ENCODE measurements at regions not wholly inside any gene's neighbourhood (a gene's known extent, or its start where the extent isn't known, plus 50 kb on each side); places are given as distances from the start of the nearest gene placed in this dataset.

- no peak overlapping the region for H2AFZ ChIP-seq (ENCODE audit: low read length)
- no peak overlapping the region for H2BK120ac ChIP-seq (replicated peaks; ENCODE audit: low read depth, low read length)
- H2BK15ac ChIP-seq (ENCODE audit: low read length): no peak overlapping the region
- no peaks in the 10 kb centered on the region for H3K36me3 ChIP-seq (ENCODE audit: control insufficient read depth in 2 of 4, insufficient read depth in 4 of 4, low read length in 3 of 4)
- no peak overlapping the region for H3K9ac ChIP-seq (replicated peaks in 1 of 4; ENCODE audit: extremely low read depth in 1 of 4, low read depth in 3 of 4, low read length in 3 of 4)
- FAIRE-seq (no peak), DNase-seq (ENCODE audit: low read depth in 1 of 2, low spot score in 2 of 2) (no peak)
- CTCF ChIA-PET (ENCODE audit: partially characterized antibody): interaction anchor here (0.8 kb wide), 1 partner anchor 14 kb away, joined by 3 read pairs; no protein-coding TSS in a partner anchor
- POLR2A ChIA-PET (ENCODE audit: partially characterized antibody): no interaction called here
- no peak overlapping the region for H4K8ac ChIP-seq (ENCODE audit: extremely low read depth, insufficient read depth, low read length)
- H3K18ac ChIP-seq (ENCODE audit: extremely low read depth, low read length): no peak overlapping the region
- H2BK20ac ChIP-seq (ENCODE audit: low read length): no peak overlapping the region
- no peak overlapping the region for H2BK5ac ChIP-seq (ENCODE audit: low read depth, low read length)
- no peak overlapping the region for H4K91ac ChIP-seq (replicated peaks; ENCODE audit: insufficient read length, low read length)
- H3K14ac ChIP-seq (ENCODE audit: insufficient read length): no peak overlapping the region
- no peaks in the 10 kb centered on the region for H3K4me1 ChIP-seq (replicated peaks in 1 of 4; ENCODE audit: control insufficient read depth in 3 of 4, insufficient read depth in 4 of 4, low read length in 3 of 4)
- H2AK5ac ChIP-seq (ENCODE audit: low read depth, low read length): no peak overlapping the region
- no peaks in the 10 kb centered on the region for H3K79me2 ChIP-seq (ENCODE audit: control insufficient read depth in 1 of 2, insufficient read depth in 2 of 2, low read length in 2 of 2)
- TF ChIP-seq POU5F1 (IDR thresholded peaks at IDR 0.05; ENCODE audit: low read depth, low read length): no peak
- no peak for TF ChIP-seq TEAD4 (IDR thresholded peaks at IDR 0.05; ENCODE audit: low read depth, low read length)
- TF ChIP-seq USF2 (IDR thresholded peaks at IDR 0.05; ENCODE audit: low read length): no peak
- TF ChIP-seq TBP (IDR thresholded peaks at IDR 0.05; ENCODE audit: low read depth, low read length): no peak
- no peak for TF ChIP-seq KDM1A (IDR thresholded peaks at IDR 0.05; ENCODE audit: borderline replicate concordance, low read length)
- no peak for TF ChIP-seq RXRA (IDR thresholded peaks at IDR 0.05; ENCODE audit: insufficient read depth, low read depth, low read length)
- TF ChIP-seq BACH1 (IDR thresholded peaks at IDR 0.05; ENCODE audit: low read length): no peak
- TF ChIP-seq BRCA1 (IDR thresholded peaks at IDR 0.05; ENCODE audit: low read depth, low read length): no peak
- H3K27me3 ChIP-seq (replicated peaks in 1 of 4; ENCODE audit: control insufficient read depth in 3 of 4, extremely low read depth in 1 of 4, insufficient read depth in 3 of 4, low read length in 3 of 4): no peaks in the 10 kb centered on the region
- H3K4me3 ChIP-seq (ENCODE audit: extremely low read depth in 1 of 4, insufficient read depth in 2 of 4, low read depth in 3 of 4, low read length in 4 of 4): no peak overlapping the region
- 100% methylated on average over 1 of the region's 1 CpG; no CpG with 5 or more reads in 1 of the 2 experiments for WGBS, 2 experiments (ENCODE audit: extremely low coverage in 1 of 2, insufficient coverage in 1 of 2, insufficient read length in 1 of 2, insufficient replicate concordance in 2 of 2, low coverage in 1 of 2, low lambda C conversion rate in 2 of 2, missing lambda C conversion rate in 1 of 2)
- H3K4me2 ChIP-seq (ENCODE audit: insufficient read depth in 1 of 2, low read depth in 2 of 2, low read length in 2 of 2): no peak overlapping the region
- H3K56ac ChIP-seq (replicated peaks; ENCODE audit: insufficient read length, low read depth, low read length): no peak overlapping the region
- H4K20me1 ChIP-seq (replicated peaks in 1 of 2; ENCODE audit: control insufficient read depth in 1 of 2, insufficient read depth in 2 of 2, low read length in 2 of 2): no peaks in the 10 kb centered on the region
- no peak overlapping the region for H3K4ac ChIP-seq (replicated peaks; ENCODE audit: insufficient read length, low read depth, low read length)
- no peak overlapping the region for H2BK12ac ChIP-seq (ENCODE audit: low read depth, low read length)
- no peaks in the 10 kb centered on the region for H3K79me1 ChIP-seq (ENCODE audit: low read depth, low read length)
- H4K5ac ChIP-seq (ENCODE audit: insufficient read length, low read depth, low read length): no peak overlapping the region
- H3K23me2 ChIP-seq (ENCODE audit: low read depth, low read length): no peaks in the 10 kb centered on the region
- no peak overlapping the region for H3K23ac ChIP-seq (ENCODE audit: insufficient read length)
- no peaks in the 10 kb centered on the region for H3K9me3 ChIP-seq (ENCODE audit: insufficient read depth in 2 of 2, low read depth in 1 of 2, low read length in 1 of 2)
- H3K27ac ChIP-seq (ENCODE audit: low read depth, low read length): no peak overlapping the region
These were observed 83.9 kb upstream of the FAM9B start for GRCh38 chrX:9117851-9118250.
